ENCODE measurements at regions not wholly inside any gene's neighbourhood (a gene's known extent, or its start where the extent isn't known, plus 50 kb on each side); places are given as distances from the start of the nearest gene placed in this dataset.

GRCh38 chr4:73001885-73002284 lies 67.6 kb downstream of the COX18 start:
- H3K9me3 ChIP-seq (ENCODE audit: control insufficient read depth, insufficient read depth, low read length), result no peaks in the 10 kb centered on the region
- no peak overlapping the region for H3K27ac ChIP-seq (ENCODE audit: low read length)
- intact Hi-C loops (cut with micrococcal nuclease), result no loop called here
- TF ChIP-seq, protein P1, sequence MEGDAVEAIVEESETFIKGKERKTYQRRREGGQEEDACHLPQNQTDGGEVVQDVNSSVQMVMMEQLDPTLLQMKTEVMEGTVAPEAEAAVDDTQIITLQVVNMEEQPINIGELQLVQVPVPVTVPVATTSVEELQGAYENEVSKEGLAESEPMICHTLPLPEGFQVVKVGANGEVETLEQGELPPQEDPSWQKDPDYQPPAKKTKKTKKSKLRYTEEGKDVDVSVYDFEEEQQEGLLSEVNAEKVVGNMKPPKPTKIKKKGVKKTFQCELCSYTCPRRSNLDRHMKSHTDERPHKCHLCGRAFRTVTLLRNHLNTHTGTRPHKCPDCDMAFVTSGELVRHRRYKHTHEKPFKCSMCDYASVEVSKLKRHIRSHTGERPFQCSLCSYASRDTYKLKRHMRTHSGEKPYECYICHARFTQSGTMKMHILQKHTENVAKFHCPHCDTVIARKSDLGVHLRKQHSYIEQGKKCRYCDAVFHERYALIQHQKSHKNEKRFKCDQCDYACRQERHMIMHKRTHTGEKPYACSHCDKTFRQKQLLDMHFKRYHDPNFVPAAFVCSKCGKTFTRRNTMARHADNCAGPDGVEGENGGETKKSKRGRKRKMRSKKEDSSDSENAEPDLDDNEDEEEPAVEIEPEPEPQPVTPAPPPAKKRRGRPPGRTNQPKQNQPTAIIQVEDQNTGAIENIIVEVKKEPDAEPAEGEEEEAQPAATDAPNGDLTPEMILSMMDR (IDR thresholded peaks at IDR 0.05), result no peak
- DNase-seq (no peak), ATAC-seq (no peak)
- Mint-ChIP-seq H3K27me3 (ENCODE audit: low read depth in 2 of 2) (peaks cover 7 to 19% of the 10 kb centered on the region in 2 donors), H3K27ac (no peak overlapping the region), H3K9me3 (no peaks in the 10 kb centered on the region), H3K4me1 (no peaks in the 10 kb centered on the region), H3K36me3 (no peaks in the 10 kb centered on the region), H3K4me3 (no peak overlapping the region)
- 90% methylated on average over 2 of the region's 2 CpGs for WGBS (ENCODE audit: insufficient coverage)
- no peaks in the 10 kb centered on the region for H3K36me3 ChIP-seq (ENCODE audit: control insufficient read depth, insufficient read depth, low read length)
- no peaks in the 10 kb centered on the region for H3K4me1 ChIP-seq (ENCODE audit: control insufficient read depth, insufficient read depth, low read length)
- no peaks in the 10 kb centered on the region for H3K27me3 ChIP-seq (ENCODE audit: control insufficient read depth, insufficient read depth, low read length)
- H3K4me3 ChIP-seq (ENCODE audit: low read length), result no peak overlapping the region

DNA sequence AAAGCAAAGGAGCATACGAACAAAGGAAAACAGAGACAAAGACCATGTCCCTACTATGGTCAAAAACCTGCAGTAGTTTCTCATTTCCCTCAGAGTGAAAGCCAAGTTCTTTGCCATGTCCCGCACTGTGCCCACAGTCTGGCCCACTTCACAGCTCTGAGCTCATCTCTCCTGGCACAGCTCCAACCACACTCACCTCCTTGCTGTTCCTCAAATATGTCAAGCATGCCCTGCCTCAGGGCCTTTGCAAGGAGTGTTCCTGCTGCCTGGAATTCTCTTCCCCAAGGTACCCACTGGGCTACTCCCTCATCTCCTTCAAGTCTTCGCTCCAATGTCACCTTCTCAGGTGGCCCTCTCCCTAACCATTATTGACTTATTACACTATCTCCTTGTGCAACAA lies 72.1 kb downstream of the COX18 start:
- 79% methylated on average over 3 of the region's 3 CpGs for WGBS (ENCODE audit: insufficient coverage)
- ATAC-seq (no peak), DNase-seq (no peak)
- intact Hi-C loops (cut with micrococcal nuclease), result no loop called here
- H3K4me1 Mint-ChIP-seq, result no peaks in the 10 kb centered on the region
- H3K36me3 Mint-ChIP-seq, result no peaks in the 10 kb centered on the region
- TF ChIP-seq, protein P1 (IDR thresholded peaks at IDR 0.05), result no peak
- no peaks in the 10 kb centered on the region for H3K4me1 ChIP-seq (ENCODE audit: control insufficient read depth, insufficient read depth, low read length)
- peaks cover 0 to 2% of the 10 kb centered on the region in 2 donors for H3K9me3 Mint-ChIP-seq
- H3K9me3 ChIP-seq (ENCODE audit: control insufficient read depth, insufficient read depth, low read length), result no peaks in the 10 kb centered on the region
- H3K4me3 ChIP-seq (ENCODE audit: low read length), result no peak overlapping the region
- peaks cover 6 to 11% of the 10 kb centered on the region in 2 donors for H3K27me3 Mint-ChIP-seq (ENCODE audit: low read depth in 2 of 2)
- H3K36me3 ChIP-seq (ENCODE audit: control insufficient read depth, insufficient read depth, low read length), result no peaks in the 10 kb centered on the region
- no peaks in the 10 kb centered on the region for H3K27me3 ChIP-seq (ENCODE audit: control insufficient read depth, insufficient read depth, low read length)
- no peak overlapping the region for H3K27ac Mint-ChIP-seq
- no peak overlapping the region for H3K4me3 Mint-ChIP-seq
- no peak overlapping the region for H3K27ac ChIP-seq (ENCODE audit: low read length)

DNA sequence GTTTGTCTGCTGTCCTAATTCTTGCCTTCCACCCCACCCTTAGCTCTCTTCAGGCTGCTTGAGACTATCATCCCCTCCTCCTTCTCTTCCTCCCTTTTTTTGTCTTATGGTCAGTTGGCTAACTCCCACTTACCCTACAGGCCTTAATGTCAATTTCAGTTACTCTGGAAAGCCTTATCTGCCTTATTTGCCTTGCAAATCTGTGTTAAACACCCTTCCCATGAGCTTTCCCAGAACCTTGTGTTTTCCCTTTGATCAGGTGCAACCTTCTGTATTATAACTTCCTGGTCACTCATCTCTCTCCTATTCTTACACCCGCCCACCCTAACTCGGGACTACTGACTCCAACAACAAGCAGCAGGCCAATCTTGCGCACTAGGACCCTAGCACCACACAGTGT lies 74.8 kb downstream of the COX18 start:
- Histone ChIP-seq H3K27me3 (ENCODE audit: control insufficient read depth, insufficient read depth, low read length) (no peaks in the 10 kb centered on the region), H3K4me3 (ENCODE audit: low read length) (no peak overlapping the region), H3K4me1 (ENCODE audit: control insufficient read depth, insufficient read depth, low read length) (no peaks in the 10 kb centered on the region), H3K36me3 (ENCODE audit: control insufficient read depth, insufficient read depth, low read length) (no peaks in the 10 kb centered on the region), H3K27ac (ENCODE audit: low read length) (no peak overlapping the region), H3K9me3 (ENCODE audit: control insufficient read depth, insufficient read depth, low read length) (no peaks in the 10 kb centered on the region)
- 81% methylated on average over 3 of the region's 3 CpGs for WGBS (ENCODE audit: insufficient coverage)
- Mint-ChIP-seq H3K4me1 (no peaks in the 10 kb centered on the region), H3K27ac (no peak overlapping the region), H3K4me3 (no peak overlapping the region), H3K27me3 (ENCODE audit: low read depth in 2 of 2) (peaks cover 0 to 5% of the 10 kb centered on the region in 2 donors), H3K9me3 (peaks cover 0 to 2% of the 10 kb centered on the region in 2 donors), H3K36me3 (no peaks in the 10 kb centered on the region)
- intact Hi-C loops (cut with micrococcal nuclease), result no loop called here
- DNase-seq (no peak), ATAC-seq (no peak)
- TF ChIP-seq, protein P1 (IDR thresholded peaks at IDR 0.05), result no peak

GRCh38 chr4:72993876-72994275 lies 75.6 kb downstream of the COX18 start:
- no peak for ATAC-seq
- peaks cover 0 to 2% of the 10 kb centered on the region in 2 donors for H3K9me3 Mint-ChIP-seq
- peaks cover 0 to 5% of the 10 kb centered on the region in 2 donors for H3K27me3 Mint-ChIP-seq (ENCODE audit: low read depth in 2 of 2)
- no peaks in the 10 kb centered on the region for H3K36me3 ChIP-seq (ENCODE audit: control insufficient read depth, insufficient read depth, low read length)
- H3K4me1 Mint-ChIP-seq, result no peaks in the 10 kb centered on the region
- H3K4me3 ChIP-seq (ENCODE audit: low read length), result no peak overlapping the region
- intact Hi-C loops (cut with micrococcal nuclease), result no loop called here
- no peak overlapping the region for H3K27ac ChIP-seq (ENCODE audit: low read length)
- H3K36me3 Mint-ChIP-seq, result no peaks in the 10 kb centered on the region
- H3K27me3 ChIP-seq (ENCODE audit: control insufficient read depth, insufficient read depth, low read length), result no peaks in the 10 kb centered on the region
- H3K9me3 ChIP-seq (ENCODE audit: control insufficient read depth, insufficient read depth, low read length), result no peaks in the 10 kb centered on the region
- H3K4me3 Mint-ChIP-seq, result no peak overlapping the region
- no peak overlapping the region for H3K27ac Mint-ChIP-seq
- no peaks in the 10 kb centered on the region for H3K4me1 ChIP-seq (ENCODE audit: control insufficient read depth, insufficient read depth, low read length)
- DNase-seq, result no peak
- TF ChIP-seq, protein P1 (IDR thresholded peaks at IDR 0.05), result no peak

Data from natural killer cell (primary cell).